ENCODE measurements at regions not wholly inside any gene's neighbourhood (a gene's known extent, or its start where the extent isn't known, plus 50 kb on each side); places are given as distances from the start of the nearest gene placed in this dataset.

GRCh38 chr11:30710221-30710620 is 124.1 kb upstream of the MPPED2 start:
- in situ Hi-C loops (cut with MboI), result no loop called here

More at GRCh38 chr11:30710221-30710620, 124.1 kb upstream of the MPPED2 start:
- Histone ChIP-seq H3K79me2 (ENCODE audit: control insufficient read depth, insufficient read depth, low read length) (no peaks in the 10 kb centered on the region), H3K36me3 (ENCODE audit: control insufficient read depth in 2 of 2, insufficient read depth in 2 of 2, low read length in 1 of 2) (no peaks in the 10 kb centered on the region), H3K4me2 (ENCODE audit: control insufficient read depth, insufficient read depth) (no peak overlapping the region), H3K27me3 (replicated peaks in 1 of 2; ENCODE audit: control insufficient read depth in 2 of 2, insufficient read depth in 2 of 2, low read length in 1 of 2) (no peaks in the 10 kb centered on the region), H3K9me3 (replicated peaks; ENCODE audit: control insufficient read depth, insufficient read depth, low read length) (no peaks in the 10 kb centered on the region), H3K9ac (ENCODE audit: control insufficient read depth, insufficient read depth, low read length) (no peak overlapping the region), H3K4me3 (no peak overlapping the region), H2AFZ (ENCODE audit: control insufficient read depth, low read depth, low read length) (no peak overlapping the region), H4K20me1 (ENCODE audit: control insufficient read depth, insufficient read depth) (no peaks in the 10 kb centered on the region), H3K4me1 (ENCODE audit: control insufficient read depth, insufficient read depth, low read length) (no peaks in the 10 kb centered on the region), H3K27ac (ENCODE audit: control insufficient read depth, insufficient read depth) (no peak overlapping the region)
- 21% methylated on average over 4 of the region's 4 CpGs for WGBS (ENCODE audit: insufficient coverage, insufficient replicate concordance, low lambda C conversion rate, missing lambda C conversion rate)
- TF ChIP-seq CBX3 (IDR thresholded peaks at IDR 0.05; ENCODE audit: borderline replicate concordance, low read depth) (no peak), REST (IDR thresholded peaks at IDR 0.05; ENCODE audit: low read depth, low read length) (no peak), NKRF (conservative IDR thresholded peaks at IDR 0.05) (no peak), IRF4 (IDR thresholded peaks at IDR 0.05; ENCODE audit: low read depth, low read length) (no peak), TCF3 (IDR thresholded peaks at IDR 0.05; ENCODE audit: borderline replicate concordance, insufficient read depth, low read depth, low read length) (no peak), IKZF2 (IDR thresholded peaks at IDR 0.05) (no peak), BCL11A (IDR thresholded peaks at IDR 0.05; ENCODE audit: low read depth, low read length) (no peak), HDGF (IDR thresholded peaks at IDR 0.05) (no peak), FOXK2 (IDR thresholded peaks at IDR 0.05) (no peak), ZNF207 (IDR thresholded peaks at IDR 0.05; ENCODE audit: borderline replicate concordance) (no peak), FOS (IDR thresholded peaks at IDR 0.05; ENCODE audit: borderline replicate concordance, extremely low read depth, insufficient read length) (no peak), BHLHE40 (IDR thresholded peaks at IDR 0.05; ENCODE audit: borderline replicate concordance in 1 of 2, low read depth in 2 of 2, low read length in 1 of 2) (no peak), EED (IDR thresholded peaks at IDR 0.05; ENCODE audit: low read depth) (no peak), SUZ12 (IDR thresholded peaks at IDR 0.05; ENCODE audit: unreplicated experiment) (no peak)
- DNase-seq (ENCODE audit: low read depth, low spot score) (no peak), FAIRE-seq (no peak), ATAC-seq (no peak)
- ChIA-PET SMC1A (ENCODE audit: uncharacterized antibody, unreplicated experiment) (no interaction called here), CTCF (no interaction called here), POLR2A (no interaction called here), RAD21 (ENCODE audit: unreplicated experiment) (no interaction called here)
- intact Hi-C loops (cut with micrococcal nuclease; ENCODE audit: unreplicated experiment), result no loop called here
- no TSS peak for BruUV-seq (replicated peaks)

Data from GM12878 (cell line).